Transverse colon (tissue), 4 donors: ENCODE measurements at regions not wholly inside any gene's neighbourhood (a gene's known extent, or its start where the extent isn't known, plus 50 kb on each side); places are given as distances from the start of the nearest gene placed in this dataset.

Experiments
- DNase-seq: peaks from one replicate; pipeline ENCODE4 v3.0.0-alpha.2; 2019
- H3K27ac ChIP-seq, 4 donors: fragments of 200-600 bp; sonication (generic); 2 replicates each; pipeline ENCODE4 v1.5.1; 2016 to 2018; ENCODE audit warnings: inconsistent platforms in 4 of 4
- H3K27me3 ChIP-seq: fragments of 200-600 bp; sonication (generic); 2 replicates; pipeline ENCODE4 v1.5.1; 2017; ENCODE audit warnings: inconsistent platforms
- H3K36me3 ChIP-seq, 4 donors: fragments of 200-600 bp; sonication (generic); 2 replicates each; pipeline ENCODE4 v1.5.1; 2017 to 2019; ENCODE audit warnings: inconsistent platforms in 4 of 4
- H3K4me1 ChIP-seq, 4 donors: fragments of 200-600 bp; sonication (generic); 2 replicates each; pipeline ENCODE4 v1.5.1; 2017 to 2020; ENCODE audit warnings: inconsistent platforms in 4 of 4
- H3K4me3 ChIP-seq, 4 donors: fragments of 200-600 bp; sonication (generic); 1 replicate in 1 of 4; 2 replicates in 3 of 4; pipeline versions ENCODE4 v1.5.1 to v1.6.1; 2017 to 2019; ENCODE audit warnings: inconsistent platforms in 4 of 4
- H3K9me3 ChIP-seq, 2 donors: fragments of 200-600 bp; sonication (generic); 2 replicates each; pipeline ENCODE4 v1.5.1; 2017 to 2019; ENCODE audit warnings: inconsistent platforms in 2 of 2
- EP300 ChIP-seq: sonication (generic); formaldehyde crosslinking; IDR thresholded peaks from one replicate; pipeline ENCODE4 v1.6.1; 2017; ENCODE audit warnings: antibody characterized with exemption, low read depth
- POLR2A ChIP-seq: fragments of 450-650 bp; IDR thresholded peaks from one replicate; pipeline ENCODE4 v1.6.1; 2016; ENCODE audit warnings: antibody characterized with exemption, mild to moderate bottlenecking, moderate library complexity
- POLR2AphosphoS5 ChIP-seq, 3 donors: sonication (generic); formaldehyde crosslinking; IDR thresholded peaks; one replicate each; pipeline ENCODE4 v1.6.1; 2016; ENCODE audit warnings: antibody characterized with exemption in 3 of 3
- WGBS, 2 donors: methylation state at CpG; one replicate each; pipeline ENCODE4 v1.1.5; 2018; ENCODE audit warnings: low coverage in 1 of 2; 5-methylcytosine and 5-hydroxymethylcytosine counted together
- in situ Hi-C, 4 donors: fragments of 200-750 bp; cut with MboI; loops; one replicate each; pipeline versions ENCODE4 v1.15.0 to v1.15.1; 2017; ENCODE audit warnings: low sequenced_read_pairs in 3 of 4, low pct_ligation_motif_present in 1 of 4, low pct_unique_long_range_greater_than_20kb in 1 of 4
- intact Hi-C: fragments of 100-400 bp; cut with DNase I; formaldehyde crosslinking; loops from one replicate; pipeline ENCODE4 v1.15.1; 2023; ENCODE audit warnings: low total_unique reads
- TF ChIP-seq, protein P1 (sequence below), 5 experiments: fragments of 200-600 bp in 3 of 5; fragments of 450-650 bp in 2 of 5; sonication (generic) in 3 of 5; IDR thresholded peaks; 1 replicate in 2 of 5; 2 replicates in 3 of 5; pipeline ENCODE4 v1.5.1; 2016 to 2017; ENCODE audit warnings: antibody characterized with exemption in 5 of 5, inconsistent platforms in 3 of 5, mild to moderate bottlenecking in 2 of 5, moderate library complexity in 1 of 5

DNA sequence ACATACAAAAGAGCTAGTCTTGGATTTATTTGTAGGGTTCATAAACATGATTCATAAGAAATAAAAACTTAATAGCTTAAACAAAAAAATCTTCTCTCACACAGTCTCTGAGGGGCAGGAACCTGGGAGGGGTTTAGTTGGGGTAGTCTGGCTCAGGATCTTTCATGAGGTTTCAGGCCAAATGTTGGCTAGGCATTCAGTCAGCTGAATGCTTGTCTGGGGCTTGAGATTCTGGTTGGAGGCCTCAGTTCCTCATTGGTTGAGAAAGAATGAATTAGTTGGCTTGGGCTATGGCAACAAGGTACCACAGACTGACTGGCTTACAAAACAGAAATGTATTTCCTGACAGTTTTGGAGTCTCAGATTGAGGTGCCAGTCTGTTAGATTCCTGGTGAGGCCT, 74.3 kb downstream of the ANKRD7 start:
- Histone ChIP-seq H3K4me3 (no peak overlapping the region), H3K27me3 (no peaks in the 10 kb centered on the region), H3K27ac (no peak overlapping the region), H3K9me3 (no peaks in the 10 kb centered on the region), H3K4me1 (no peaks in the 10 kb centered on the region), H3K36me3 (no peaks in the 10 kb centered on the region)
- in situ Hi-C loops (no loop called here), intact Hi-C loops (no loop called here)
- no peak for DNase-seq
- TF ChIP-seq, protein P1, sequence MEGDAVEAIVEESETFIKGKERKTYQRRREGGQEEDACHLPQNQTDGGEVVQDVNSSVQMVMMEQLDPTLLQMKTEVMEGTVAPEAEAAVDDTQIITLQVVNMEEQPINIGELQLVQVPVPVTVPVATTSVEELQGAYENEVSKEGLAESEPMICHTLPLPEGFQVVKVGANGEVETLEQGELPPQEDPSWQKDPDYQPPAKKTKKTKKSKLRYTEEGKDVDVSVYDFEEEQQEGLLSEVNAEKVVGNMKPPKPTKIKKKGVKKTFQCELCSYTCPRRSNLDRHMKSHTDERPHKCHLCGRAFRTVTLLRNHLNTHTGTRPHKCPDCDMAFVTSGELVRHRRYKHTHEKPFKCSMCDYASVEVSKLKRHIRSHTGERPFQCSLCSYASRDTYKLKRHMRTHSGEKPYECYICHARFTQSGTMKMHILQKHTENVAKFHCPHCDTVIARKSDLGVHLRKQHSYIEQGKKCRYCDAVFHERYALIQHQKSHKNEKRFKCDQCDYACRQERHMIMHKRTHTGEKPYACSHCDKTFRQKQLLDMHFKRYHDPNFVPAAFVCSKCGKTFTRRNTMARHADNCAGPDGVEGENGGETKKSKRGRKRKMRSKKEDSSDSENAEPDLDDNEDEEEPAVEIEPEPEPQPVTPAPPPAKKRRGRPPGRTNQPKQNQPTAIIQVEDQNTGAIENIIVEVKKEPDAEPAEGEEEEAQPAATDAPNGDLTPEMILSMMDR (IDR thresholded peaks at IDR 0.05), result no peak
- TF ChIP-seq POLR2AphosphoS5 (IDR thresholded peaks at IDR 0.05) (no peak), POLR2A (no peak), EP300 (no peak)

- TF ChIP-seq POLR2AphosphoS5 (IDR thresholded peaks at IDR 0.05) (no peak), EP300 (no peak), POLR2A (no peak)
- TF ChIP-seq, protein P1 (IDR thresholded peaks at IDR 0.05), result no peak
- Histone ChIP-seq H3K4me3 (no peak overlapping the region), H3K9me3 (no peaks in the 10 kb centered on the region), H3K27me3 (no peaks in the 10 kb centered on the region), H3K36me3 (no peaks in the 10 kb centered on the region), H3K4me1 (no peaks in the 10 kb centered on the region), H3K27ac (no peak overlapping the region)
- DNase-seq, result no peak
- in situ Hi-C loops (no loop called here), intact Hi-C loops (no loop called here)
These were observed 75.7 kb downstream of the ANKRD7 start for GRCh38 chr7:118300177-118300576.

GRCh38 chr7:118304100-118304499, 79.6 kb downstream of the ANKRD7 start:
- TF ChIP-seq POLR2A, result no peak
- no peak for TF ChIP-seq EP300
- TF ChIP-seq POLR2AphosphoS5 (IDR thresholded peaks at IDR 0.05), result no peak
- TF ChIP-seq, protein P1 (IDR thresholded peaks at IDR 0.05), result no peak
- H3K27me3 ChIP-seq, result no peaks in the 10 kb centered on the region
- H3K4me3 ChIP-seq, result no peak overlapping the region
- no peak overlapping the region for H3K27ac ChIP-seq
- H3K4me1 ChIP-seq, result no peaks in the 10 kb centered on the region
- intact Hi-C loops (no loop called here), in situ Hi-C loops (no loop called here)
- 69 to 88% methylated on average over 2 of the region's 2 CpGs for WGBS, 2 donors
- H3K36me3 ChIP-seq, result no peaks in the 10 kb centered on the region
- DNase-seq, result no peak
- no peaks in the 10 kb centered on the region for H3K9me3 ChIP-seq

DNA sequence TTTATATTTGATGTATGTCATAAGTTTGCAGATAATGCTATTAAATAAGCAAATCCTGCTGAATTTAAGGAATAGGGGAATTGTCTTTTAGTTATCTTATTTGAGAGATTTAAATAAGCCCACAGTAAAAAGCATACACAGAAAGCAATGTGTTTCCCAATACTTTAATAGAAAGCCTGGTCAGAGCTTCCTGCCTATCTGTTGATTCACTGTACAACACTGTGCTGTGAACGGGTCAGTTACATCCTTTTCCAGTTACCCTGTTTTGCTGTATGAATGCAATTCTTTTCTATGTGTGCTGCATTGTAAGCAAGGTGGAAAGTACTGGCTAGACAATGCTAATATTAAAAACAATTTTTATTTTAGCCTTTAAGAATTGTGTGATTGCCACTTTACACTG, 81.2 kb downstream of the ANKRD7 start:
- H3K36me3 ChIP-seq, result no peaks in the 10 kb centered on the region
- no peaks in the 10 kb centered on the region for H3K4me1 ChIP-seq
- in situ Hi-C loops (no loop called here), intact Hi-C loops (no loop called here)
- H3K9me3 ChIP-seq, result no peaks in the 10 kb centered on the region
- no peak for TF ChIP-seq POLR2AphosphoS5 (IDR thresholded peaks at IDR 0.05)
- TF ChIP-seq, protein P1 (IDR thresholded peaks at IDR 0.05), result no peak
- no peak for TF ChIP-seq POLR2A
- TF ChIP-seq EP300, result no peak
- H3K27me3 ChIP-seq, result no peaks in the 10 kb centered on the region
- H3K27ac ChIP-seq, result no peak overlapping the region
- no peak overlapping the region for H3K4me3 ChIP-seq
- DNase-seq, result no peak
- WGBS, 2 donors, result 53% methylated on average over 1 of the region's 1 CpG; no CpG with 5 or more reads in 1 of the 2 donors
